Kidney glomerular epithelial cell (primary cell): ENCODE measurements at regions not wholly inside any gene's neighbourhood (a gene's known extent, or its start where the extent isn't known, plus 50 kb on each side); places are given as distances from the start of the nearest gene placed in this dataset.
"Not testable (repeated sequence)": the region's sequence is repeated elsewhere in the genome, so short reads cannot be mapped to it uniquely, and the experiment has no call there.

Source experiments
- DNase-seq: peaks from one replicate; lab custom pipeline; 2025; lab: John Stamatoyannopoulos, UW

DNA sequence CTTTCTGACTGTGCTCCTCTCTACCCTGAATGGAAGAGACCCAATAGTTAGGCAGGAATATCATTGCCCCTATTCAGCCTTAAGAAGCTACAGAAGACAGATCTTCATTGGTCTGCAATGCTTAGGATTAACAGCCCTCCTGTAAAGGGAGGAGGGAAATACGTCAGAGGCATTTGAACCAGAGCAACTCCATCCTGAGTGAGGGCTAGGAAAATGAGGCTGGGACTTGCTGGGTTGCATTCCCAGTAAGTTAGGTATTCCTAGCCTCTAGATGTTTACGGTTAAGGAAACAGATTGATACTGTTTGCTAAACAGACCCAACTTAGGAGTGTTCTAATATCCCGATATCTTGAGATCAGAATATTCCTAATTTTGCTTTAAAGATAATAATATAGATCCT, 63.5 kb downstream of the PCDH18 start:
- DNase-seq = no peak

DNA sequence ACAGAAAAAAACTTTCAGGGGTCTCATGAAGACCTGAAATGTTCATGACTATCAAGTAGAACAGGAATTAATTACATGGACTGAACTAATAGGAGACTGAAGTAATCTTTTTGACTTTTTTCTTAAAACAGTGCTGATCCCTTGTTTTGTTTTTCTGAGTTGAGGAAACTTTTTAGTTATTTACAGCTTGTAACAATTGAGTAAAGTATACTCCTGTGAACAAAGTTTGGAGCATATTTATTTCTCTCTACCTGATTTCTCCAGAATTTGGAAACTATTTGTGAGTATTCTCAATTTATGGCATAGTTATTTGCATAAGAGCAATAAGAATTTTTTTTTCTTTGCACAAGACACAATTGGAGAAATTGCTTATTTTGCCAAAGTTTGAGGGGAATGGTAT, 64.8 kb downstream of the PCDH18 start:
- DNase-seq = no peak

DNA sequence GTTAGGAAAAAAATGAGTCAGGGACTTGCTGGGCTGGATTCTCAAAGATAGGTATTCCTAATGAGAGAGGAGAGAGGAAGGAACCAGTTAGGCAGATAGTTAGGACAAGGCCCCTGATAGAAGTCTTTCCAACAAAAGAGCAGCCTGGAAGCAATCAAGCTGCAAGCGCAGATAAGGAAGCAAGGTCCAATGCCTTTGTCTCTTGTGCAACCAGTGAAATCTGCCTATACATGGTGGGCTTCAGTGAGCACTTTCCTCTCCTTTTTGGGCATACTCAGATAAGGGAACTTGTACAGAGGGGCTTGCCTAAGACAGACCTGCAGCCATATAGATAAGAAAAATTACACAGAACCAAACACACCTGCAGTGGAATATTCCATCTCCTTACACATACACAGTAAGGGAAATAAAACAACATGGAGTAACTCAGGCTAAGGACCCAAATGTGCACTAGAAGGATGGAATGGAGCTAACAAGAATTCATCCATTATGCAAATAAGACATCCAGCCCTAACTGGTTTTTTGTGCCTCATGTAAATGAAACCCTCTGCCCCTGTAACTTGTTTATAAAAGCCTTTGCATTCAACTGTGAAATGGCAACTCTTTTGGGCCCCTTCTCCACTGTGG, 68.8 kb downstream of the PCDH18 start:
- DNase-seq = no peak

DNA sequence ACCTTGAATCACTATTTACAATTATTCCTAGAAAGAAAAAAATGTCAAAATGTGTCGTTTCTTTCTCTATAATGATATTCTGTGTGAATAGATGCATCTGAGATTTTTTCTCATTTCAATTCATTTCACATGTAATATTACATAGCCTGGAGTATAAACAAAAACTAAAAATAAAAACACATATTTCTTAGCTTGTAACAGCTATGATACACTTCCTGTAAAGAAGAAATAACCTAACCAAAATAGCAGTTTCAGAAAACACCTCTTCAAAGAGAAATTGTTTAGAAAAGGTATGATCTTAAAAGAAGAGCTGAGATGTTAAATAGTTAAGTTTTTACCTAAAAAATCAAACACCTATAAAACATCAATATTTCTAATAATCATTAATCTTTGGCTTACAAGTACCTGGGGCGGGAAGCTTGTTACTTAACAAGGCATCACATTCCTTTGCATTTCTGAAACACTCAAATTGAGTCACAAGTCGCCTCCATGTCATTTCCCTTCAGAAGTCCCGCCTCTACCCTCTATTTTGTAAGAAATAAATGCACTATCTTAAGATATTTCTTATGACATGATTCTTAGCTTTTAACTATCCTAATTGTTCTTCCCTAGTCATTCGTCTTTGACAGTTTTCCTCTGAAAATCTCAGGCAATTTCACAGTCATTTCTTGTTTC, 76.5 kb downstream of the PCDH18 start:
- DNase-seq = no peak

DNA sequence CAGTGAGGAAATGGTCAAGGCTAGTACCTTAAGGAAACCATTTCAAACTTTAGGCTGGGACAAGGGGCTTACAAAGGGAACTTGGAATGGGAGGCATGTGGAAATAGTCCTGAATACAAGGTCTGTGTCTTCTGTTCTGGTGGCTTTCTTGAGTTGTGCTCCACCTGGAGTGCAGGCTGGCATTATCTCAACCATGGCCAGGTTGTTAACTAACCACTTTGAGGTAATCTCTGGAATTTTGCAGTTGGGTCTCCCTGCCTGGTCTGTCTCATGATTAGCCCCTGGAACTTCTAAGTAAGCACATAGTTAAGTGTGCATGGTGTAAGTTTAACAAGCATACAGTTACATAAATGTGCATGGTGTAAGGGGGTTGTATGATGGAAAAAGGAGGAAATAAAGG, 77.5 kb downstream of the PCDH18 start:
- DNase-seq = no peak

DNA sequence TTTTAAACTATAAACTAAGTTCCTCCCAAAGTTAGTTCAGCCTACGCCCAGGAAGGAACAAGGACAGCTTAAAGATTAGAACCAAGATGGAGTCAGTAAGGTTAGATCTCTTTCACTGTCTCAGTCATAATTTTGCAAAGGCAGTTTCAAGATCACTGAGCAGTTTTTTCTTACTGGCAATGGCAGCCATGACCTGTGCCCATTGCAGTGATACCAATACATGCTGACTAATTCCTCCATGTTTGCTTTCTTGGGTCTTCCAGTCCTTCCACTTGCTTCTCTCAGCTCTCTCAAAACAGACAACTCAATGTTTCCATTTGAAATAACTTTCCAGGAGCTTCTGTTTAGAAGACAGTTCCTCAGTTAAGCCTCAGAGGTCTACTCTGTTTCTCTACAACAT, 79.5 kb downstream of the PCDH18 start:
- no peak for DNase-seq

DNA sequence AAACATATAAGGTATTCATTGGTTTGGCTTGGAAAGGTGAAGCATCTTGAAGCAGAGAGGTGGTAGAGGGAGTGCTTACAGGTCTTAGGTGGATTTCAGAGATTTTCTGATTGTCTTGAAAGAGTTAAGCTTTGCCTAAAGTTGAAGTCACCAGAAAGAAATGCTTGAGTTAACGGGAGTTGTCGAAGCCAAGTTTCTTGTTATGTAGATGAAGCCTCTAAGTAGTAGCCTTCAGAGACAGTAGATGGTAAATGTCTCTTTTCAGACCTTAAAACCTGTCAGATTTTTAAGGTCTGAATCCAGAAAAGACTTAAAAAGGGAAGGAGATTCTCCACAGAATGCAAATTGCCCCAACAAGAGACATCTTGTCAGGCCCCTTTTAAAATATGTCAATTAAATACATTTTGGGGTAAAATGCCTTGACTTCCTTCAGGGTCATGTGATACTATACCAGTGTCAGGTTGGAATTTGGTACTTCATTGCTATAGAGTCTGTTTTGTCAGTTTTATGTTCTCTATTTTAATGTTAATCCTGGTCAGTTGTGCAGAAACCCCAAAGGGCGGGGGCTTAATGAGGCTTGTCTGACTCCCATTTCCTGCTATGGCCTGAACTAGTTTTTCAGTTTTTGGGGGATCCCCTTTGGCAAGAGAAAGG, 81.0 kb downstream of the PCDH18 start:
- DNase-seq = no peak

DNA sequence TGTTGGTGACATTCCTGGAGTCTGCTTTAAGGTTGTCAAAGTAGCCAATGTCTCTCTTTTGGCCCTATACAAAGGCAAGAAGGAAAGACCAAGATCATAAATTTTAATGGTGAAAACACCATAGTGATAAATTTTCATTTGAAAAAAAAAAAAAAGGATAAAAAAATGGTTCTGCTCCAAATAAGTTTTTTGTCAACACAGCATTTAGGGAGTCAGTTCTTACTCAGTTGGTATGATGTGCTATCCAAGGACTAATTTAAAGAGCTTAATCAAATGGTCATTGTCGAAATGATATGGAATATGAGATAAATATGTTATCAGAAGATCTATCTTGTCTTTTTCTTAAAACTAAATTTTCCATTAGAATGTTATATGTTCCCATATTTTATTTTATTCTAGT, 83.9 kb downstream of the PCDH18 start:
- no peak for DNase-seq

DNA sequence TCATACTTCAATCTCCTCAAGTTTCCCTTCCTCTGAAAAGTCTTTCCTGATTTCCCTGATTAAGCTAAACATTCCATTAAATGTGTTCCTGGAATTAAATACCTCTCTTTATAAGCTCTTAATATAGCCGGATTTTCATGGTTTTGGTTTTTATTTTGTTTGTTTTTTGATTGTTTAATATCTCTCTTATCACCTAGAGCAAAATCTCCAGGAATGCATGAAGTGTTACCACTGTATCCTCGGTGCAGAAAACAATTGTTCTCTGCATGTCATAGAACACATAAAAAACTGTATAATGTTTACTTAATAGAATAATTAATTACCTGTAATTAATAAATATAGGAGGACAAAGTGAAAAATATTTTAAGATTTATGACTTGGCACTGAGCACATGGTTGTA, 86.2 kb downstream of the PCDH18 start:
- no peak for DNase-seq

DNA sequence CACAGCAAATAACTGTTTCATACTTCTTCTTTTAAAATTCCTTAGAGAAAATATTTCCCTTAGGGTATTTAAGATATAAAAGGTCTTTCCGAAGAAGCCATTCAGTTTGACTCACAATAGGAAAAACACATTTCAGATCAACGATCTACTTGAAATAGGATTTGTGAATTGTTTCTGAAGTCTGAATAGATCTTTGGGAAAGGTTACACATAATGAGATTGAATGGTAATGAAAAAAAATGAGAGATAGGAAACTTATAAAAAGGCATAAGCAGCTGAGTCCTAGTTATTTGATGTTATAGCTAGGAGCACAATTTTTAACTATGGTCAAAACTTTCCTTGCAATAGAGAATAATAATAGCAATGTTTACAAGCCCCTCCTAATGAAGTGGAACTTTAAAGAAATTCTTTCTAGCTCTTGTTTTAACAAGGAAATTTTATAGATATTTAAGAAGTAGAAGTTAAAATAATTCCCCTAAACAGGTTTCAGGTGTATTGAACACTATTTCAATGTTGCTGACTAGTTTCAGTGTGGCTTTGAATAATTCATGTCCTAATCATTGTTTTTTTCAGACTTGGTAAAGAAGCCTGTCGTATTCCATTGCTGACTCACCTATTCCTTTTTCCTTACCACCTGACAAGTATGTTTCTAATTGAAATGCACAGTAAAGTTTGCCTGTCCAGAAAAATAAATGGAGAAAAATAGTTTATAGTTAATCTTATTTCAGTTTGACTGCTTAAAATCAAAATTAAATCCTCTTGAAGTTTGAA, 89.1 kb downstream of the PCDH18 start:
- DNase-seq = no peak

DNA sequence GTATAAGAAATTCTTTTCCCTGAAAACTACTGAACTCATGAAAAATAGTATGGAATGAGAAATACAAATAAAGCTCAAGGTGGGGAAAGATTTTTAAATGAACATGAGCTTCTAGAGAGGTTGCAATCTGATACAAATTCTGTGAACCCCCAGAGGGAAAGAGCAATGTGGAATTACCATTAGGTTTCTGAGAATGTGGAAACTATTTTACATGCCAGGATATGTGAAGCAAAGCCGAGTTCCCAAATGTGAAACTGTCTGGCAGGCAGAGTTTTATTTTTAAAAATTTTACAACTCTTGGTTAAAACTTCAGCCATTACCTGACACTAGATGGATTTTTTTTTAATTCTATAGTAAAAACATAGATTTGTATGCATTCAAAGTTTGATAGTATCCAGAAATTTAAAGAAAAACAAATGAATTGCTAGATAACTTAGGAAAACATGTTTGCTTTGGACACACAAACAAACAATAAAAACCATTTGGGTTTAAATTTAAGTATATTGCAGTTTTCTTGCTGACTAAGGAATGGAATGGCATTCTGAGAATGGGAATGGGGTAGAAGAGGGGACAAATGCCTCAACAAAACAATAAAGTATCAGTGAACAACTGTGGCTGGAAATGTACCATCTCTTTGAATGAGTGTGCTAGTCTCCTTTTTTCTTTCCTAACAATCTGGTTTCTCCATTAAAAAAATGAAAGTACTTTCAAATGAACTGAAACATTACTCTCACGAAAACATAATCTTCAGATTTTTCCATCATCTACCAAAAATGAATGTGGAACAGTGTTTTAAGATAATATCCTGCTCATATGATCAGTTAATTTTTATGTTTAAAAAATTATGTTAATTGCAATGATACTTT, 99.6 kb downstream of the PCDH18 start:
- no peak for DNase-seq

DNA sequence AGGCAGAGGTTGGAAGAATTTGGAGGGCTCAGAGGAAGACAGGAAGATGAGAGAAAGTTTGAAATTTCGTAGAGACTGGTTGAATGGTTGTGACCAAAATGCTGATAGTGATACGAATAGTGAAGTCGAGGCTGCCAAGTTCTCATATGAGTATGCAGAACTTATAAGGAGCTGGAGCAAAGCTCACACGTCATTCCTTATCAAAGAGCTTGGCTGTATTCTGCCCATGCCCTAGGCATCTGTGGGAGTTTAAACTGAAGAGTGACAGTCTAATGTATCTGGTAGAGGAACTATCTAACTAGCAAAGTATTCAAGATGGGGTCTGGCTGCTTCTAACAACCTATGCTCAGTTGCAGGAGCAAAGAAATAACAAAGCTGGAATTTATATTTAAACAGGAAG, 102.1 kb downstream of the PCDH18 start:
- no peak for DNase-seq

DNA sequence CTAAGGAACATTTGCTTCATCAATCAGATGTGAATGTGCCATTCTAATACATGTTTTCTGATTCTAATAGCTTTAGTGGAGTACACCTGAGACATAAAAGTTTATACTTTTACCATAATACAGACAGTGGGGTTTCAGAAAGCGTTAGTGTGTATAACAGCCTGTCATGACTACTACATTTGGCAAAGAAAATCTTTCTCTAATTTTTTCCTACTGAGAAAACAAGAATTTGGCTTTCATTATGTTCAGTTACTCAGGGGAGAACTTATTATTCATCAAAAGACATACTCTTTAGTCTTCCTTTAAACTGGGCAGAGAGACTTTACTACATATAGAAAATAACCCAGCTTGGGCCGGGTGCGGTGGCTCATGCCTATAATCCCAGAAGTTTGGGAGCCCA, 104.9 kb downstream of the PCDH18 start:
- no peak for DNase-seq

DNA sequence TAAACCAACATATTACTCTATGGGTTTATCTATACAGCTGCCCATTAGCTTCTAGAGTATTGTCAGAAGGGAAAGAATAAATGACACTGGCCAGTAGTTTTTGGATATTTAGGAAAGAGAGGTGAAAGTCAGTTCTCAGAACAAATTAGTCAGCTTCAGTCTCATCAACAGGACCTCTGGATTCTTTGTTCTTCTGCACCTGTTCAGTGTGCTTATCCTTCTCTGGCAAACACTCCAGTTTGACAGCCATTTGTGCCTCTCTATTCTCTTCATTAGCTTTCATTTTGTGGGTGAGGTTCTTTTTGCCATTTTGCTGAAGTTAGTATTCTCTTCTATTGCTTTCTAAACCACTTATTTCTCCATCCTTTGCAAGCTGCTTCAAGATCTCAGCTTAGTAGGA, 107.0 kb downstream of the PCDH18 start:
- DNase-seq = no peak

DNA sequence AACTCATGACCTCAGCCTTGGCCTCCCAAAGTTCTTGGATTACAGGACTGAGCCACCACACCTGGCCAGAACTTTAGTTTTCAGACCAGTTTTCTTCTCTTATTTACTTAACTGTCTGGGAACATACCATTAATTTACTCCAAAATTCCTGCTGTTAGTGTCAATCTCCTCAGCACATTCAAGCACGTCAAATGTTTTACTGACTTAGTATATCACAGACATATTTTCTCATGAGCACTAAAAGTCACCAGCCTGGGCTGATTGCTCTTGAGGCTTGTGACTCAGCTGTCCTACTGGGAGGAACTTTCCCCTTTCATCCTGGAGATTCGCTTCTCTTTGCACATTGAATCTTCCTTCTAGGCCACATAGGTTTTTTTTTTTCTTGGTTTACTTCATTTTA, 109.6 kb downstream of the PCDH18 start:
- no peak for DNase-seq

DNA sequence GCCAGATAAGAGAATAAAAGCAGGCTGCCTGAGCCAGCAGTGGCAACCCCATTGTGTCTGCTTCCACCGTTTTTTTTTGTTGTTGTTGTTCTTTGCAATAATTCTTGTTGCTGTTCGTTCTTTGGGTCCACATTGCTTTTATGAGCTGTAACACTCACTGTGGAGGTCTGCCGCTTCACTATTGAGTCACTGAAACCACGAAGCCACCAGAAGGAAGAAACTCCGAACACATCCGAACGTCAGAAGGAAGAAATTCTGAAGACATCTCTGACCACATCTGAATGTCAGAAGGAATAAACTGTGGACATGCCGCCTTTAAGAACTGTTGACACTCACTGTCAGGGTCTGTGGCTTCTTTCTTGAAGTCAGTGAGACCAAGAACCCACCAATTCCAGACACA, 110.5 kb downstream of the PCDH18 start:
- no peak for DNase-seq

DNA sequence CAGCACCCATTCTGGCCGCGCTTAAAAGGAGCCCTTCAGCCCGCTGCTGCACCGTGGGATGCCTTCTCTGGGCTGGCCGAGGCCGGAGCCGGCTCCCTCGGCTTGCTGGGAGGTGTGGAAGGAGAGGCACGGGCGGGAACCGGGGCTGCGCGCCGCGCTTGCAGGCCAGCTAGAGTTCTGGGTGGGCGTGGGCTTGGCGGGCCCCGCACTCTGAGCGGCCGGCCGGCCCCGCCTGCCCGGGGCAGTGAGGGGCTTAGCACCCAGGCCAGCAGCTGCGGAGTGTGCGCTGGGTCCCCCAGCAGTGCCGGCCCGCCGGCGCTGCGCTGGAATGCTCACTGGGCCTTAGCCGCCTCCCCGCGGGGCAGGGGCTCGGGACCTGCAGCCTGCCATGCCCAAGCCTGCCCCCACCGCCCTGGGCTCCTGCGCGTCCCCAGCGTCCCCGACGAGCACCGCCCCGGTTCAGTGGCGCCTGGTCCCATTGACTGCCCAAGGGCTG, 111.3 kb downstream of the PCDH18 start:
- DNase-seq = no peak

DNA sequence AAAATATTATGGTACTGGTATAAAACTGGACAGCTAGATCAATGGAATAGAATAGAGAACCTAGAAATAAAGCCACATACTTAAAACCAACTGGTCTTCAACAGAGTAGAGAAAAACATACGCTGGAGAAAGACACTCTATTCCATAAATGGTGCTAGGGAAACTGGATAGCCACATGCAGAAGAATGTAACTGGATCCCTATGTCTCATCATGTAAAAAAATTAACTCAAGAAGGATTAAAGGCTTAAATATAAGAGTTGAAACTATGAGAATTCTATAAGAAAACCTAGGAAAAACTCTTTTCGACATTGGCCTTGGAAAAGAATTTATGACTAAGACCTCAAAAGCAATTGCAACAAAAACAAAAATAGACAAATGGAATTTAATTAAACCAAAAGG, 114.6 kb downstream of the PCDH18 start:
- DNase-seq = no peak

DNA sequence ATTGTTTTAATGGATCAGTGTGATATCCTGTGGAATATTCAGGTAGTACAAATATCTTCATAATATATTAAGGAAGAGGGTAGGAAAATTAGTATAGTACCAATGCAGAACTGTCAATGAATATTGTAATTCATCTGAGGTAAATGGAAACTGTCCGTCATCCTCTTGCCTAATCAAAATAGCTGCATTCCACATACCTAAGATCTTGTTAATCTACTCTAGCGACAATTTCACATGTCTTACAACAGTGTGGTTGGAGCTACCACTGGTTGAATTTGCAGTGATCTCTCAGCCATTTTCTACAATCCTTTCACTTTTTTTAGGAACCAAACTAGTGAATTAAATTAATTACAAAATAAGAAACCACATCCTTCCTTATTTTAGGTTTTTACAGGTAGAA, 117.5 kb downstream of the PCDH18 start:
- DNase-seq = no peak

DNA sequence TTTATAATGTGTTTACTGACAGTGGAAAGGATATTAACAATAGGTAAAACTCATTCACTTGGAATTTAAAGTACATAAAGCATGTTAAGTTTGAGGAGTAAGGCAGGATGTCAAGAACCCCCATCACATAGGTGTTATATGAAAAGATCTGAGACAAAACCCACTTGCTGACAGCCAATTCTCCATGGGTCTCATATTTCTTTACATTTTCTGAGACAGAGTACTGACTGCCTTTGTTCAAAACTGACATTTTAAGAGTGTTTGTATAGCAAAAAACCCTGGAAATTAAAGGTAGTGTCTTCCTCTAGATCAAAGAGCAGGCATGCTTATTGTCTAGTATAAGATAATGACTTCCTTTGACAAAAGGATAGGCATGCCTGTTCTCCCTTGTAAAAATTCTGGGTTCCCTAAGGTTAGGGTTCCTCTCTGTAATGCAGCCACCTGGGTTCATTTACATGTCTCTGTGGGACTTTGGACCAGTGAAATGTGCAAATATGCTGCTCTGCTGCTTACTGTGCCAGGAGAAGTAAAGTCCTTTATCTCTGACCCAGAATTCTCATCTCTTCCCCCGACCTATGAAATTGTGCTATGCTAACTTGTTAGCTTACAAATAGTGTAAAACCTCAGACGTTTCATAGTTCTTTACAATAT, 123.6 kb downstream of the PCDH18 start:
- no peak for DNase-seq

DNA sequence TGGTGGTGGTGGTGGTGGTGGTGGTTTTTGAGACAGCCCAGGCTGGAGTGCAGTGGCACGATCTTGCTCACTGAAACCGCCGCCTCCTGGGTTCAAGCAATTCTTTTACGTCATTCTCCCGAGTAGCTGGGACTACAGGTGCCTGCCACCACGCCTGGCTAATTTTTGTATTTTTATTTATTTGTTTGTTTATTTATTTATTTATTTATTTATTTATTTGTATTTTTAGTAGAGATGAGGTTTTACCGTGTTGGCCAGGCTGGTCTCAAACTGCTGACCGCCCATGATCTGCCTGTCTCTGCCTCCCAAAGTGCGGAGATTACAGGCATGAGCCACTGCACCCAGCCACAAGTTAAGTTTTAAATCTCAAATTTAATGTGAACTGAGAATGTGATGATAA, 126.5 kb downstream of the PCDH18 start:
- not testable (repeated sequence) for DNase-seq
